Lower leg skin (tissue), 3 donors: ENCODE measurements at regions not wholly inside any gene's neighbourhood (a gene's known extent, or its start where the extent isn't known, plus 50 kb on each side); places are given as distances from the start of the nearest gene placed in this dataset.

Experiments
- CTCF ChIP-seq, 3 donors: fragments of 450-650 bp; IDR thresholded peaks; one replicate each; pipeline ENCODE4 v1.5.1; 2016; ENCODE audit warnings: antibody characterized with exemption in 3 of 3, mild to moderate bottlenecking in 3 of 3, moderate library complexity in 2 of 3
- POLR2A ChIP-seq, 2 donors: fragments of 450-650 bp; IDR thresholded peaks; one replicate each; pipeline ENCODE4 v1.6.1; 2016 to 2017; ENCODE audit warnings: antibody characterized with exemption in 2 of 2, mild to moderate bottlenecking in 1 of 2, moderate library complexity in 1 of 2

GRCh38 chr22:49271369-49271727, 556.3 kb downstream of the BRD1 start:
- TF ChIP-seq POLR2A (IDR thresholded peaks at IDR 0.05), result no peak
- TF ChIP-seq CTCF (IDR thresholded peaks at IDR 0.05), result no peak
